Small intestine (tissue), 7 donors: ENCODE measurements at regions not wholly inside any gene's neighbourhood (a gene's known extent, or its start where the extent isn't known, plus 50 kb on each side); places are given as distances from the start of the nearest gene placed in this dataset.

ENCODE experiments used
- DNase-seq, 2 donors: peaks; one replicate each; pipeline versions ENCODE4 v3.0.0 to v3.0.0-alpha.2; 2013
- FAIRE-seq: peaks from 2 replicates; lab custom pipeline; 2012; peaks lifted over from hg19 to GRCh38; lab: Jason Lieb, UNC
- H3K27ac ChIP-seq, 3 donors: one replicate each; pipeline ENCODE4 v1.5.1; 2013; ENCODE audit warnings: low read length in 2 of 3, mild to moderate bottlenecking in 2 of 3, control low read depth in 1 of 3, inconsistent platforms in 1 of 3, low read depth in 1 of 3, moderate library complexity in 1 of 3
- H3K27me3 ChIP-seq, 3 donors: one replicate each; pipeline ENCODE4 v1.6.1; 2013; ENCODE audit warnings: low read length in 3 of 3, inconsistent platforms in 1 of 3; ENCODE audit not compliant: control insufficient read depth in 3 of 3, insufficient read depth in 3 of 3
- H3K36me3 ChIP-seq, 3 donors: one replicate each; pipeline ENCODE4 v1.6.1; 2013; ENCODE audit warnings: low read length in 3 of 3, inconsistent platforms in 1 of 3, low read depth in 1 of 3, mild to moderate bottlenecking in 1 of 3, moderate library complexity in 1 of 3; ENCODE audit not compliant: control insufficient read depth in 3 of 3, insufficient read depth in 2 of 3
- H3K4me1 ChIP-seq, 3 donors: one replicate each; pipeline ENCODE4 v1.6.1; 2013; ENCODE audit warnings: low read length in 2 of 3, inconsistent platforms in 1 of 3, low read depth in 1 of 3, mild to moderate bottlenecking in 1 of 3, moderate library complexity in 1 of 3; ENCODE audit not compliant: control insufficient read depth in 3 of 3, insufficient read depth in 2 of 3
- H3K4me3 ChIP-seq, 3 donors: one replicate each; pipeline ENCODE4 v1.5.1; 2013; ENCODE audit warnings: low read length in 3 of 3, control low read depth in 1 of 3, inconsistent platforms in 1 of 3, low read depth in 1 of 3, mild to moderate bottlenecking in 1 of 3, moderate library complexity in 1 of 3
- H3K9me3 ChIP-seq, 2 donors: one replicate each; pipeline ENCODE4 v1.6.1; 2013; ENCODE audit warnings: low read depth in 1 of 2, low read length in 1 of 2; ENCODE audit not compliant: control insufficient read depth in 2 of 2, insufficient read depth in 1 of 2
- WGBS, 3 donors: extraction: QIAGEN DNeasy Blood & Tissue Kit; methylation state at CpG; one replicate each; pipeline ENCODE4 v1.1.7; 2013; 5-methylcytosine and 5-hydroxymethylcytosine counted together
- donor health status: healthy with polysubstance abuse.
- donor health status: control.
- donor health status: control.
- donor health status: Bipolar disorder and iron deficiency.
- donor health status: healthy.

DNA sequence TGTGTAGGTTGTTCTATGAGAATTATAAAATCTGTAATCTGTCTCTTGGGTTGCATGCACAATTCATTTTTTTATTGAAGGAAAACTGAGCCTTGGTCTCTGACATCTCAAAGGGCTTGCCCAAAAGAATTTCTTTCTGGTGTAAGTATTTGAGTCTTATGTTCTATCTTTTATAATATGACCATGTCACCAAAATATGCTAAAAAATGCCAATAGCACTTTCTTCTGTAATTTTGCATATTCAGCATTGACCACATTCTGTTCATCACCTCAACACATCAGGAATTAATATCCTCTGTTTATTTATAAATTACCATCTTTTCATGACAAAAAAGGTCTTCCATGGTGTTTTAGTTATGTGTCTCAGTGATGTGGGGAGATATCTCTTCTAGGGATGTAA, 268.7 kb upstream of the TCF4 start:
- no peak overlapping the region for H3K27ac ChIP-seq
- no peaks in the 10 kb centered on the region for H3K4me1 ChIP-seq
- DNase-seq = no peak
- H3K9me3 ChIP-seq = no peaks in the 10 kb centered on the region
- H3K4me3 ChIP-seq = no peak overlapping the region
- H3K27me3 ChIP-seq = no peaks in the 10 kb centered on the region
- FAIRE-seq = no peak
- no peaks in the 10 kb centered on the region for H3K36me3 ChIP-seq

DNA sequence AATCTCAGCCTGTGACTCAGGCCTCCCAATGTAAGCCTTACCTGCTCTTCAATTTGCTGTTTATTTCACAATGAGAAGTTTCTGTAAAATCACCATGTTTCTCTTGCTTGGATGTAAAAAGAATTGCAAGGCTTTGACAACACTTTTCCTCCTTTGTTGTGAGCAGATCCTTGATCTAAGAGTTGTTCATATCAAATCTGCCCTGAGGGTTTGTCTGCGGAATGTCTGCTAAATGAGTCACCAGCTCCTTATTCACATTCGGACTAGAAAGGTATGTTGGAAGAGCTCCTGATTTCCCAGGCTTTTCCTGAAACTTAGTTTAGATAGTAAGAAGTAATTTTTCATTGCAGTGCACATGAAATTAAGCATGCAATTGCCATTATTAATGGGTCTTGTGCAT, 268.2 kb upstream of the TCF4 start:
- H3K36me3 ChIP-seq = no peaks in the 10 kb centered on the region
- DNase-seq (no peak), FAIRE-seq (no peak)
- no peaks in the 10 kb centered on the region for H3K9me3 ChIP-seq
- 39 to 75% (median 61%) methylated on average over 2 of the region's 2 CpGs for WGBS, 3 donors
- no peaks in the 10 kb centered on the region for H3K27me3 ChIP-seq
- no peaks in the 10 kb centered on the region for H3K4me1 ChIP-seq
- no peak overlapping the region for H3K27ac ChIP-seq
- no peak overlapping the region for H3K4me3 ChIP-seq

DNA sequence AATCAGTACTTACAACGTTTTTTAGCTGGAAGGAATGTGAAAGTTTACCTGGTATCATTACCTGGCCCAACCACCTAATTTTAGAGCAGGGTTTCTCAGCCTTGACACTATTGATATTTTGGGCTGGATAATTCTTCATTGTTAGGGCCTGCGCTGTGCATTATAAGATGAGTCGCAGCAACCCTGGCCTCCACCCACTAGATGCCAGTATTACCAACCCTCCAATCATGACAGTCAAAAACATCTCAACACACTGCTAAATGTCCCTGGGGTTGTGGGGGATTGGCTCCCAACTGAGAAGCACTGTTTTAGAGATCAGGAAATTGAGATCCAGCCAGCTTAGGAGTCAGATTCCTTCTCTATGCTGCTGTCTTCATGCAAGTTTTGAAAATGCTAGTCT, 265.3 kb upstream of the TCF4 start:
- DNase-seq = no peak
- FAIRE-seq = no peak
- no peak overlapping the region for H3K27ac ChIP-seq
- H3K36me3 ChIP-seq = no peaks in the 10 kb centered on the region
- no peaks in the 10 kb centered on the region for H3K4me1 ChIP-seq
- no peaks in the 10 kb centered on the region for H3K27me3 ChIP-seq
- no peaks in the 10 kb centered on the region for H3K9me3 ChIP-seq
- 77 to 85% (median 80%) methylated on average over 3 of the region's 3 CpGs for WGBS, 3 donors
- no peak overlapping the region for H3K4me3 ChIP-seq

DNA sequence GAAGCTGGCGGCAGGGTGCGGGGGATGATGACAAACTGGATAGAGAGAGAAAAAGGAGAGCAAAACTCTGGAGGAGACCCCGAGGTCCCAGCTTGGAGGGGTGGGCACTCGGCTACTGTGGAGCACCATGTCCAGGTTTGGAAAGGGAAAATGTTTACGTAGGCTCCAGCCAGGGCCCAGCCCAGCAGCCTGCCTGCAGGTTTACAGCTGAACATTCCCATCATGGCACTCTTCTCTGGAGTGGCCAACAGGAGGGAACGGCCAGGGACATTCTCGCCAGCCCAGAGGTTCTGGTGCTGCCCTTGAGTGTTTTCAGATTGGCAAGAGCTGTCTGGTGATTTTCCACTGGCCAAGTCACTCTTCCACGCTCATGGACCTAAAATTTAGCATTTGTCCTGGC, 262.9 kb upstream of the TCF4 start:
- FAIRE-seq (no peak), DNase-seq (no peak)
- no peaks in the 10 kb centered on the region for H3K9me3 ChIP-seq
- no peaks in the 10 kb centered on the region for H3K4me1 ChIP-seq
- H3K36me3 ChIP-seq = no peaks in the 10 kb centered on the region
- WGBS, 3 donors = 73 to 86% (median 77%) methylated on average over 8 of the region's 8 CpGs
- no peaks in the 10 kb centered on the region for H3K27me3 ChIP-seq
- no peak overlapping the region for H3K4me3 ChIP-seq
- no peak overlapping the region for H3K27ac ChIP-seq

DNA sequence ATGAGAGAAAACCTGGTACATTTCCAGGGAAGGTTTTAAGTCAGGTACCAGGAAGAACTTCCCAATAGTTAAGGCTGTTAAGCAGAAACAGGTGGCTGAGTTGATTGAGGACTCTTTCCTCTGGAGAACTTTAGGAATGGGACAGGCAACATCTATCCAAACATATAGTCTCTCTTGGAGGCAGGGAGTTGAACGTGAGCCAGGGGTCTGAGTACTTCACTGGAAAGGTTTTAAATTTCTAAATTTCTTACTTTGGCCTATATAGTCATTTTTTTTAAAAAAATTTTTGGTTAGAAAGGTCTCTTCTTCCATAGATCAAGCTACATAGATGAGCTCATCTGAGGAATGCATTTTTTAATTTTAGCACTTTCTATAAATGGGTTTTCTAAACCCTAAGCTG, 261.4 kb upstream of the TCF4 start:
- no peaks in the 10 kb centered on the region for H3K9me3 ChIP-seq
- DNase-seq (no peak), FAIRE-seq (no peak)
- WGBS, 3 donors = 40 to 72% (median 45%) methylated on average over 1 of the region's 1 CpG
- H3K36me3 ChIP-seq = no peaks in the 10 kb centered on the region
- no peaks in the 10 kb centered on the region for H3K27me3 ChIP-seq
- no peak overlapping the region for H3K27ac ChIP-seq
- H3K4me3 ChIP-seq = no peak overlapping the region
- no peaks in the 10 kb centered on the region for H3K4me1 ChIP-seq

DNA sequence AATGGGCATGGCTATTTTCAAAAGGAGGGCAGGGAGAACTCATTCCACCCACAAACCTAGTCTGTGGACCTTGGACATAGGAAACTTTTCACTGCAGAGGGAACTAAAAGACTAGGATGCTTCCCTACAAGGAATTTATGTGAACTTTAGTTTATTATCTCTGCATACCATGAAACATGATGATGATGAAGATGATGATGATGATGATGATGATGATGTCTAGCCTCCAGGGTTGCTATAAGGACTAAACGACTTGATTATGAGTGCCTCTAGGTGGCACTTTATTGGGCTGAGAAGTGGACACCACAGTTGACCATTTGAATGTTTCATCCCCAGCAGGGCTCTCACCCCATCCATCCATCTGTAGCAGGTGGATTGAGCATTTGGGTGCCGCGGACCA, 260.0 kb upstream of the TCF4 start:
- no peak for FAIRE-seq
- 66 to 94% (median 91%) methylated on average over 3 of the region's 3 CpGs for WGBS, 3 donors

DNA sequence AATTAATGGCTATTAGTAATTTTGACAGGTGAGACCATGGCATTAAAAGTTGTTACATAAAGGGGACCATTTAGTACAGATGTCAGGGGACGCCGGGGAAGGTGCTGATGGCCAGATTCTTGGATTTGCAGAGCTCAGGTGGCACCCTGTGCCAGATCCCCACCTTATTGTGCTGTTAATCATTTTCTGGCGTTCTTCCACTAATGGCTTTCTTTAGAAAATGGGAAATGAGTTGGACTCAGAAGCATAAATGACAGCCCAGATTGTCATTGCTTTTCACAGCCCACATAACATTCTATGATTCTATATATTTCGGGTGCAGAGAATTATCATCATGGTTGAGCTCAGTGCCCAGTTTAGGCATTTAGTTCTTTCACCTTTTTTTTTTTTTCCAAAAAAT, 257.2 kb upstream of the TCF4 start:
- no peaks in the 10 kb centered on the region for H3K27me3 ChIP-seq
- H3K4me3 ChIP-seq = no peak overlapping the region
- H3K9me3 ChIP-seq = peaks cover 0 to 7% of the 10 kb centered on the region in 2 donors
- DNase-seq (no peak), FAIRE-seq (no peak)
- no peaks in the 10 kb centered on the region for H3K36me3 ChIP-seq
- H3K4me1 ChIP-seq = no peaks in the 10 kb centered on the region
- WGBS, 3 donors = 79 to 85% (median 79%) methylated on average over 4 of the region's 4 CpGs
- no peak overlapping the region for H3K27ac ChIP-seq

More for the DNA sequence above, 260.0 kb upstream of the TCF4 start:
- Histone ChIP-seq H3K9me3 (no peaks in the 10 kb centered on the region), H3K27me3 (no peaks in the 10 kb centered on the region), H3K4me1 (no peaks in the 10 kb centered on the region), H3K36me3 (no peaks in the 10 kb centered on the region), H3K4me3 (no peak overlapping the region), H3K27ac (no peak overlapping the region)
- DNase-seq = no peak

DNA sequence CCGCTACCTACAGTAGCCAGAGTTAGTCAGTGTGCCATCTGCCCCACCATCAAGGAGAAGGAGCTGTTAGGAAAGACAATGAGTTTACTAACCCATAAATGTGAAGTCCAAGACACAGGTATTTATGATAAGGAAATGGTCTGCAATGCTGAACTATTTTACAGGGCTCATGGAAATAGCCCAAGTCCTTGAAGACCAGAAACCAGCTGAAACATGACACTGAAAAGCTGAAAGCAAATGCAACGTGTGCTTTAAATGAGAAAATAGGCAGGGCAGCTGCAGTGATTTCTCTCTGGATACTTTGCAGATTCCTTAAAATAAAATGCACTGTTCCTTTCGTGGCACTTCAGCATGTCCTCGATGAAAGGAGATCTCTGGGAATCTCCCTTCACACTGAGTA, 256.4 kb upstream of the TCF4 start:
- FAIRE-seq = no peak
- H3K27me3 ChIP-seq = no peaks in the 10 kb centered on the region
- peaks cover 0 to 7% of the 10 kb centered on the region in 2 donors for H3K9me3 ChIP-seq
- DNase-seq = no peak
- no peaks in the 10 kb centered on the region for H3K36me3 ChIP-seq
- H3K4me1 ChIP-seq = no peaks in the 10 kb centered on the region
- no peak overlapping the region for H3K4me3 ChIP-seq
- 66 to 72% (median 71%) methylated on average over 4 of the region's 4 CpGs for WGBS, 3 donors
- H3K27ac ChIP-seq = no peak overlapping the region

DNA sequence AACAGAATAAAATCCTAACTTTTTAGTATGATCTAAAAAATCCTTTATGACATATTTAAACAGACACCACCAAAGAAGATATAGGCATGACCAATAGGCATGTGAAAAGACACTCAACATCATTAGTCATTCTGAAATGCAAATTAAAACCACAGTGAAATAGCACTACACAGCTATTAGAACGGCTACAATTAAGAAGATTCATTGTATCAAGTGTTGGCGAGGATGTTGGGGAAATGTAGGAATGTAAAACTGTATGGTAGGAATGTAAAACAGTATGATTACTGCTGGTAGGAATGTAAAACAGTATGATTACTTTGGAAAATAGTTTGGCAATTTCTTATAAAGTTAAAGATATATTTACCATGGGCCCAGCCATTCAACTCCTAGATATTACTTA, 253.3 kb upstream of the TCF4 start:
- no peak overlapping the region for H3K4me3 ChIP-seq
- no peaks in the 10 kb centered on the region for H3K36me3 ChIP-seq
- no peak for DNase-seq
- H3K27me3 ChIP-seq = no peaks in the 10 kb centered on the region
- no peaks in the 10 kb centered on the region for H3K4me1 ChIP-seq
- H3K27ac ChIP-seq = no peak overlapping the region
- peaks cover 0 to 7% of the 10 kb centered on the region in 2 donors for H3K9me3 ChIP-seq
- WGBS, 3 donors = 68 to 79% (median 71%) methylated on average over 2 of the region's 2 CpGs
- FAIRE-seq = no peak
